DMS53 treated with DMSO at 0.1 percent for 48 hours (cell line): ENCODE measurements at regions not wholly inside any gene's neighbourhood (a gene's known extent, or its start where the extent isn't known, plus 50 kb on each side); places are given as distances from the start of the nearest gene placed in this dataset.
"Not testable (repeated sequence)": the region's sequence is repeated elsewhere in the genome, so short reads cannot be mapped to it uniquely, and the experiment has no call there.

Experiments used
- DNase-seq: peaks from one replicate; lab custom pipeline; 2025; ENCODE audit not compliant: unreplicated experiment; lab: John Stamatoyannopoulos, UW

GRCh38 chr11:71714510-71714909 lies 118.5 kb upstream of the DEFB108B start:
- not testable (repeated sequence) for DNase-seq

- DNase-seq = peak; percentile 95
These were observed 111.2 kb upstream of the DEFB108B start for GRCh38 chr11:71721840-71722239.

- DNase-seq = not testable (repeated sequence)
These were observed 109.0 kb upstream of the DEFB108B start for GRCh38 chr11:71723991-71724390.

- not testable (repeated sequence) for DNase-seq
These were observed 102.3 kb upstream of the DEFB108B start for GRCh38 chr11:71730748-71731147.

- not testable (repeated sequence) for DNase-seq
These were observed 98.6 kb upstream of the DEFB108B start for GRCh38 chr11:71734368-71734767.

- DNase-seq = not testable (repeated sequence)
These were observed 94.7 kb upstream of the DEFB108B start for GRCh38 chr11:71738317-71738716.

GRCh38 chr11:71743385-71743784 lies 89.6 kb upstream of the DEFB108B start:
- not testable (repeated sequence) for DNase-seq

GRCh38 chr11:71745656-71746055 lies 87.3 kb upstream of the DEFB108B start:
- peak; percentile 60 for DNase-seq

- not testable (repeated sequence) for DNase-seq
These were observed 86.7 kb upstream of the DEFB108B start for GRCh38 chr11:71746263-71746662.

- DNase-seq = not testable (repeated sequence)
These were observed 83.9 kb upstream of the DEFB108B start for GRCh38 chr11:71748965-71749620.

- DNase-seq = not testable (repeated sequence)
These were observed 82.1 kb upstream of the DEFB108B start for GRCh38 chr11:71750908-71751307.

- peak; percentile 35 for DNase-seq
These were observed 68.1 kb upstream of the DEFB108B start for GRCh38 chr11:71764695-71765491.

- not testable (repeated sequence) for DNase-seq
These were observed 66.0 kb upstream of the DEFB108B start for GRCh38 chr11:71767016-71767415.

- DNase-seq = not testable (repeated sequence)
These were observed 60.8 kb upstream of the DEFB108B start for GRCh38 chr11:71772193-71772592.

- no peak for DNase-seq
These were observed 58.3 kb upstream of the DEFB108B start for GRCh38 chr11:71774603-71775222.

- DNase-seq = not testable (repeated sequence)
These were observed 52.9 kb upstream of the DEFB108B start for GRCh38 chr11:71780116-71780515.

- DNase-seq = not testable (repeated sequence)
These were observed 52.2 kb upstream of the DEFB108B start for GRCh38 chr11:71780771-71781170.

- not testable (repeated sequence) for DNase-seq
These were observed 51.5 kb upstream of the DEFB108B start for GRCh38 chr11:71781491-71781890.

- not testable (repeated sequence) for DNase-seq
These were observed 50.7 kb upstream of the DEFB108B start for GRCh38 chr11:71782229-71782861.

- DNase-seq = not testable (repeated sequence)
These were observed 49.8 kb upstream of the DEFB108B start for GRCh38 chr11:71783191-71783590.
